Right atrium auricular region (tissue), 2 donors: ENCODE measurements at regions not wholly inside any gene's neighbourhood (a gene's known extent, or its start where the extent isn't known, plus 50 kb on each side); places are given as distances from the start of the nearest gene placed in this dataset.
A peak's percentile ranks its signal among the peaks of the same experiment; 100 is the strongest.

Experiments
- DNase-seq: peaks from one replicate; pipeline ENCODE4 v3.0.0-alpha.2; 2019; ENCODE audit warnings: low spot score
- H3K27ac ChIP-seq, 2 donors: fragments of 200-600 bp; sonication (generic); 1 replicate in 1 of 2; 2 replicates in 1 of 2; pipeline ENCODE4 v1.5.1; 2016 to 2019
- H3K27me3 ChIP-seq, 2 donors: fragments of 200-600 bp; sonication (generic); one replicate each; pipeline versions ENCODE4 v1.5.1 to v1.6.0; 2017 to 2019
- H3K36me3 ChIP-seq: fragments of 200-600 bp; sonication (generic); one replicate; pipeline ENCODE4 v1.5.1; 2016
- H3K4me1 ChIP-seq, 2 donors: fragments of 200-600 bp; sonication (generic); one replicate each; pipeline versions ENCODE4 v1.5.1 to v1.6.0; 2017 to 2019
- H3K4me3 ChIP-seq, 2 donors: fragments of 200-600 bp; sonication (generic); 1 replicate in 1 of 2; 2 replicates in 1 of 2; pipeline ENCODE4 v1.5.1; 2017 to 2019; ENCODE audit warnings: mild to moderate bottlenecking in 1 of 2, moderate library complexity in 1 of 2
- H3K9me3 ChIP-seq, 2 donors: fragments of 200-600 bp; sonication (generic); one replicate each; pipeline ENCODE4 v1.5.1; 2019
- TF ChIP-seq, protein P1 (sequence below), 2 donors: fragments of 200-600 bp; sonication (generic); IDR thresholded peaks; one replicate each; pipeline ENCODE4 v1.5.1; 2019; ENCODE audit warnings: antibody characterized with exemption in 2 of 2

DNA sequence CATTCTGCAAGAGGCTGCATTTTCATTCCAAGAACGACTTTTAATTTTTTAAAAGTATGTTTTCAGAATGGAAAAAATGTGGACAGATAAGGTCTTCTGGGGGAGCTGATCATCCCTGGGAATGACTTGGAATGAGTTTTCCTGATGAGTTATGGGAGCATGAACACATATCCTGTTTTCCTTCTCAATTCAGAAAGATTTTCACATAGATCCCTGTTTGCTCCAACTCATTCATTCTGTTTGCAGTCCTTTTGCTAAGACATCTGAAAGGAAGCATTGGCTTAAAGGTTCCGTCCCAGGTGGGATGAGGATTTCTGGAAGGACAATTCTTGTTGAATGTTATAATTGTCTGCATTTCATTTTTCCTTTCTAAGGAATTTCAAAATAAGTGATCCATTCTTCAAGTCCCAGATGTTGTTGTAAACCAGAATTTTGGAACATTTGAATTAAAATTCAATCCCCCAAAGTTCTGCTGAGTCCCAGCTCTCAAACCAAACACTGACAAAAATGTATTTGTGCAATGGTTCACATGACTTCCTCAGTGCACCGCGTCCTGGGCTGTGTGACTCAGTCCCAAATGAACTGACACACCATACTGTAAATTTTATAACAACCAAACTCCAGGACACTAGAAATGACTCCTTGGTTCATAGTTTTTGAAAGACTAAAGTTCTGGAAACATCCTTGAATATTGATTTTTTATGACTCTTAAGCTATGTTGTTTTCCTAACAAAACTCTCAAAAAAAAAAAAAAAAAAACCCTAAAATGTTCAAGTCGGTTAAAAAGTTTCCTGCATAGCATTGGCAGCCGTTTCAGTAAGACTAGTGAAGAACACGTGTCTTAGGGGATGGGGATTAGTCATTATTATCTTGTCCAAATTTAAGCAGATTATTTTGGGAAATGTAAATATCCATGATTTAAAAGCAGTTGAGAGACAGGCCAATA is 281.8 kb upstream of the TCF4 start:
- Histone ChIP-seq H3K4me3 (no peak overlapping the region), H3K4me1 (peaks cover 0 to 15% of the 10 kb centered on the region in 2 donors), H3K9me3 (no peaks in the 10 kb centered on the region), H3K27me3 (no peaks in the 10 kb centered on the region), H3K27ac (peak overlapping the region in 1 of 2 donors; percentile 21), H3K36me3 (no peaks in the 10 kb centered on the region)
- peak; percentile 77 for DNase-seq
- TF ChIP-seq, protein P1, sequence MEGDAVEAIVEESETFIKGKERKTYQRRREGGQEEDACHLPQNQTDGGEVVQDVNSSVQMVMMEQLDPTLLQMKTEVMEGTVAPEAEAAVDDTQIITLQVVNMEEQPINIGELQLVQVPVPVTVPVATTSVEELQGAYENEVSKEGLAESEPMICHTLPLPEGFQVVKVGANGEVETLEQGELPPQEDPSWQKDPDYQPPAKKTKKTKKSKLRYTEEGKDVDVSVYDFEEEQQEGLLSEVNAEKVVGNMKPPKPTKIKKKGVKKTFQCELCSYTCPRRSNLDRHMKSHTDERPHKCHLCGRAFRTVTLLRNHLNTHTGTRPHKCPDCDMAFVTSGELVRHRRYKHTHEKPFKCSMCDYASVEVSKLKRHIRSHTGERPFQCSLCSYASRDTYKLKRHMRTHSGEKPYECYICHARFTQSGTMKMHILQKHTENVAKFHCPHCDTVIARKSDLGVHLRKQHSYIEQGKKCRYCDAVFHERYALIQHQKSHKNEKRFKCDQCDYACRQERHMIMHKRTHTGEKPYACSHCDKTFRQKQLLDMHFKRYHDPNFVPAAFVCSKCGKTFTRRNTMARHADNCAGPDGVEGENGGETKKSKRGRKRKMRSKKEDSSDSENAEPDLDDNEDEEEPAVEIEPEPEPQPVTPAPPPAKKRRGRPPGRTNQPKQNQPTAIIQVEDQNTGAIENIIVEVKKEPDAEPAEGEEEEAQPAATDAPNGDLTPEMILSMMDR (IDR thresholded peaks at IDR 0.05), result no peak

DNA sequence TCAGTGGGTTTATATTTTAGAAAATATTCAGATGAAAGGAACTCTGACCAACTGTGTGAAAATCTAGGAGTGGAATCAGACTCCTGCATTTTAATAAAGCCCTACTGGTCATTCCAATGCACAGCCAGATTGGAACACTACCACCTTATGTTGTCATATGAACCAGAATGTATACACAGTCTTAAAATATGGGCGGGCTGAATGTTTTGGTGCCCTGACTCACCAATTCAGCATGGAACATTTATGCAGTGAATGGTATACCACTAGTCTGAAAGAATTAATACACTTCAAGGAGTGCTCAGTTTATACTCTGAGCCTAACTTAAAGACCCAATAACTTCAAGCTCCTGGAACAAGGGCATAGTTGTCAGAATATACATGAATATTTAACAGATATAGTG is 280.9 kb upstream of the TCF4 start:
- Histone ChIP-seq H3K27ac (peak overlapping the region in 1 of 2 donors; percentile 21), H3K27me3 (no peaks in the 10 kb centered on the region), H3K9me3 (no peaks in the 10 kb centered on the region), H3K36me3 (no peaks in the 10 kb centered on the region), H3K4me3 (no peak overlapping the region), H3K4me1 (peaks cover 0 to 14% of the 10 kb centered on the region in 2 donors)
- TF ChIP-seq, protein P1 (IDR thresholded peaks at IDR 0.05), result no peak
- no peak for DNase-seq

DNA sequence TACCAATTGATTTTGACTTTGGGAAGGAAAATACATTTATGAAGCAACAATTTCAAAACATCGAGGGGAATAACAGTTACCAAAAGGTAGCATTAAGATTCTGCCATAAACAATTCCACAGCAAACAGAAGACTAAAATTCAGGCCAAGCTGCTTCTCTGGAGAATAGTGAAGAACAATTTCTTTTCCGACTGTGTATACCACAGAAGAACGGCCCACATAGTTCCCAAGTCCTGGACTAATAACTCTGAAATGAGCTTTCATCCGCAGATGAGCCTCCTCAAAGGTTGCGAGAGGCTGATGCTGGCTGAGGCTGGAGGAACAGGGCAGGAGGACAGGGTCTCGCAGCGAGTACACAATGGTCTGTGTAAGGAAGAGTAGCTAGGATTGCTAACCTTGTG is 278.9 kb upstream of the TCF4 start:
- Histone ChIP-seq H3K4me1 (peaks cover 0 to 14% of the 10 kb centered on the region in 2 donors), H3K9me3 (no peaks in the 10 kb centered on the region), H3K27me3 (no peaks in the 10 kb centered on the region), H3K4me3 (no peak overlapping the region), H3K36me3 (no peaks in the 10 kb centered on the region), H3K27ac (peak overlapping the region; percentile 20 to 55)
- TF ChIP-seq, protein P1 (IDR thresholded peaks at IDR 0.05), result no peak
- DNase-seq, result no peak

DNA sequence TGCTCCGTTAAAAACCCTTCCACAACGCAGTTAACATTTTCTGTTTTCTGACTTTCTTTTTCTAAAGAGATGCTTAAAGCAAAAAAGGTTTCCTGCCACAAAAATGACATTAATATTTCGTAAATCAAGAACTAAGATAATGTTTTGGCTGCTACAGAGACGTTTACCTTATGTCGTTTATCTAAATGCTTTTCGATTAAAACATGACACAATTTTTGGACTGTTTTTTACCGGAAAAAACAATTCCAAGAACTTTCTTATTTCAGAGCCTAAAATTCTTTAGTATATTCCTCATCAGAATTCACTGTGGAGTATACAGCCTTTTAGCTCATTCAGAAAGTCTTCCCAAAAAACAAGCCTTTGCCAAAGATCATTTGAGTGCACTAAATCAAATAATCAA is 278.0 kb upstream of the TCF4 start:
- H3K4me1 ChIP-seq, result peaks cover 0 to 14% of the 10 kb centered on the region in 2 donors
- TF ChIP-seq, protein P1 (IDR thresholded peaks at IDR 0.05), result no peak
- H3K27ac ChIP-seq, result peak overlapping the region; percentile 20 to 55
- H3K4me3 ChIP-seq, result no peak overlapping the region
- DNase-seq, result no peak
- no peaks in the 10 kb centered on the region for H3K36me3 ChIP-seq
- H3K27me3 ChIP-seq, result no peaks in the 10 kb centered on the region
- H3K9me3 ChIP-seq, result no peaks in the 10 kb centered on the region

DNA sequence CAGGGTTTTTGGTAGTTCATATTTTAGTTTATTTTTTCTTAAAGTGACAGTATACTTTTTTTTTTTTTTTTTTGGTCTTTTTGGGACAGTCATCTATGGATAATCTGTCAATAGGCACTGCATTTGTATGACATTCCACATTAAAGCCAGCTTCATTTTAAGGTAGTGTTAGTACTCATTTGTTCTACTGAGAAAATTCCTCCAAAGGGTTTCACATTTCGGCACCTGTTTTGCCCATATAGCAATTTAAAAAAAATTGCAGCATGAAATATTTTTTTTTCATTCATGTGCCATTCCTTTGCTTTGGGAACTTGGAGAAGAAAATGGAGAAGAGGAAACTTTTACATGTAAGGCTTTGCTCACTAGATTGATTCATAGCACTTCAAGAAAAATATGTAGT is 276.3 kb upstream of the TCF4 start:
- peaks cover 0 to 8% of the 10 kb centered on the region in 2 donors for H3K4me1 ChIP-seq
- peak overlapping the region in 1 of 2 donors; percentile 41 for H3K27ac ChIP-seq
- no peak overlapping the region for H3K4me3 ChIP-seq
- no peaks in the 10 kb centered on the region for H3K27me3 ChIP-seq
- no peaks in the 10 kb centered on the region for H3K36me3 ChIP-seq
- TF ChIP-seq, protein P1 (IDR thresholded peaks at IDR 0.05), result no peak
- no peaks in the 10 kb centered on the region for H3K9me3 ChIP-seq
- no peak for DNase-seq
